NCI-H1048 (cell line): ENCODE measurements at regions not wholly inside any gene's neighbourhood (a gene's known extent, or its start where the extent isn't known, plus 50 kb on each side); places are given as distances from the start of the nearest gene placed in this dataset.
"Not testable (repeated sequence)": the region's sequence is repeated elsewhere in the genome, so short reads cannot be mapped to it uniquely, and the experiment has no call there.

Experiments
- DNase-seq: peaks from one replicate; lab custom pipeline; 2025; lab: John Stamatoyannopoulos, UW

GRCh38 chr16:29274055-29275035, 132.2 kb downstream of the NPIPB11 start:
- not testable (repeated sequence) for DNase-seq

- DNase-seq, result not testable (repeated sequence)
These were observed 133.0 kb downstream of the NPIPB11 start for GRCh38 chr16:29273298-29274054.

DNA sequence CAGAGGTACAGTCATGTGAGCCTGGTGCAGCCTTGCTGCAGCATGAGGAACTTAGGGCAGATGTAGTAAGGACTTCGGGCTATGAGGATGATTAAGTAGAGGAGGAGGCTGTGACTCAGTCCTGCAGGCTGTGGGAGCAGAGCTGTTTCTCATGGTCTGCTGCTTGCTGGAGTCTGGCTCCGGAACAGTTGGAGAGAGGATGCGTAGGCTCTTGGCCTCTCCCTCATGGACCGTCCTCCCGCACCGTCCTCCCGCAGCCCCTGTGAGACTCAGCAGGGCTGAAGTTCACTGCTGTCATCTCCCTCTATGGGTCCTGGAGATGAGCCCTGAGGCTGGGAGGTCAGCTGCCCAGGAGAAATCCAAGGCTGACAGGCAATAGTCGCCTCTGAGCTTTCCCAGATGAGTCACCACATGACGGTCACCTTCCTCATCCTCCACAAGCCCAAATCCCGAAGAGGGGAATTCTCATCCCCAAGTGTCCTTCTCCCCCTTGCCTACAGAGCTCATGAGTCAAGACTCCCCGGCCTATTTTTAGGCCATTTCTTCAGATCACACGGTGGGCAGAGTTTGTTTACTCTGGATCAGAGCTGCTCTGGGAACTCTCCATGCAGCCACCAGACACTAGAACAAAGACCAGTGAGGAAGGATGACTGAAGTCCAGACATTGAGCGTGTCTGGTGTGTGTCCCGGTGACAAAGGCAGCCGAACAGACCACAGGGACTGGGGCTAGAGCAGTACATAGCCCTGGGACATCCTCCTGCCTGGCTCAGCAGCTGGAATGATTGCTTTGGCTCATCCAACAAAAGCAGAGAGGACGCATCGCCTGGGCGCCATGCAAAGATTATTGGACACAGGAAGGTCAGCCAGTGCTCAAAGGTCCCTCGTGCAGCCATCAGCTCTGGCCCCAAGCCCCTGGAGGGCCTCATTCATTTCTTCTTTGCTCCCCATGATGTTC, 134.5 kb downstream of the NPIPB11 start:
- DNase-seq, result not testable (repeated sequence)

DNA sequence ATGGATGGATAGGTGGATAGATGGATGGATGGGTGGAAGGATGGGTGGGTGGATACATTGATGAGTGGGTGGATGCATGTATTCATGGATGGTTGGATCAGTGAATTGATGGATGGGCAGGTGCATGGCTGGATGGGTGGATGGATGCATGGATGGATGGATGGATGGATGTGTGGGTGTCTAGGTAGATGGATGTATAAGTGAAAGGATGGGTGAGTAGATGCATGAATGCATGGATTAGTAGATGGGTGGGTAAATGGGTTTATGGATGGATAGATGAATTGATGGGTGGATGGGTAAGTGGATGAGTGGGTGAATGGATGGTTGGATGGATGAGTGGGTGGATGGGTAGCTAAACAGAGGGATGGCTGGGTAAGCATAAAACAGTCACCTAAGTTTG, 135.6 kb downstream of the NPIPB11 start:
- DNase-seq, result not testable (repeated sequence)

DNA sequence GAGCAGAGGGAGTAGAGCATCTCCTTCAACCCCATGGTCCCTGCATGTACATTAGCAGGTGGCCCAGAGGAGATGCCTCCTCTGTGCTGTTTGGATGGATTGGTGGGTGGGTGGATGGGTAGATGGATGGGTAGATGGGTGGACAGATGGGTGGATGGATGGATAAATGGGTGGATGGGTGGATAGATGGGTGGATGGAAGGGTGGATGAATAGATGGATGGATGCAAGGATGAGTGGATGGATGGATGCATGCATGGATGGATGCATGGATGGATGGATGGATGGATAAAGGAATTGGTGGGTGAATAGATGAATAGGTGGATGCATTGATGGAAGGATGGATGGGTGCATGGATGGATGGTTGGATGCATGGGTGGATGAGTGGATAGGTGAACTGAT, 136.5 kb downstream of the NPIPB11 start:
- not testable (repeated sequence) for DNase-seq

- not testable (repeated sequence) for DNase-seq
These were observed 137.2 kb downstream of the NPIPB11 start for GRCh38 chr16:29269192-29269811.

DNA sequence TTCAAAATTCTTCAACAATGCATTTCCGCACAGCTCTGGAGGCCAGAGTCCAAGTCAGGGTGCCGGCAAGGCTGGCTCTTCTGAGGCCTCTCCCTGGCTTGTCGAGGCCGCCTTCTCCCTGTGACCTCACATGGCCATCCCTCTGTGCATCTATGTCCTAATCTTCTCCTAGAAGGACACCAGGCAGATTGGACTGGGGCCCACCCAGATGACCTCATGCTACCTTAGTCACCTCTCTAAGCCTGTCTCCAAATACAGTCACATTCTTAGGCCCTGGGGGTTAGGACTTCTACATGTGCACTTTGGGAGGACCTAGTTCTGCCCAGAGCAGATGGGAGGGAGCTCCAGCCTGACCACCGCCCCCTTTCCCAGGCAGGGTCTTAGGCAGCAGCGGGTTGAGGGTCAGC, 137.7 kb downstream of the NPIPB11 start:
- not testable (repeated sequence) for DNase-seq

DNA sequence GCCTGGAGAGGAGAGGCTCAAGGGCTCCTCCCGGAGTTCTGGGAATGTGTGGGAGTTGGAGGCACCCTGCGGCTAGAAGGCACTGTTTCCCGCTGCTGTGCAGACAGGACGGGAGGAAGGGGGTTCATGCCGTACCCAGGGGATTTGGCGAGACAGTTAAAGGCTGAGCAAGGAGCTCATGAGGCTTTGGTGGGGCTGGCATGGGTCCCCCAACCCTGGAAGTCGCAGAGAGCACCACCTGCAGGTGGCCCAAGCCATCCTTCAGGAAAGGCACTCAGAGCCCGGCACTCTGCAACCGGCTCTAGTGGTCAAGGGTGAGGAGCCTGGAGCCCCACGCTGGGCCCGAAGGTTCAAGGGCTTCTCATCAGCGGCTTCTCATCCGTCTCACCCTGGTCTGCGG, 138.2 kb downstream of the NPIPB11 start:
- not testable (repeated sequence) for DNase-seq

DNA sequence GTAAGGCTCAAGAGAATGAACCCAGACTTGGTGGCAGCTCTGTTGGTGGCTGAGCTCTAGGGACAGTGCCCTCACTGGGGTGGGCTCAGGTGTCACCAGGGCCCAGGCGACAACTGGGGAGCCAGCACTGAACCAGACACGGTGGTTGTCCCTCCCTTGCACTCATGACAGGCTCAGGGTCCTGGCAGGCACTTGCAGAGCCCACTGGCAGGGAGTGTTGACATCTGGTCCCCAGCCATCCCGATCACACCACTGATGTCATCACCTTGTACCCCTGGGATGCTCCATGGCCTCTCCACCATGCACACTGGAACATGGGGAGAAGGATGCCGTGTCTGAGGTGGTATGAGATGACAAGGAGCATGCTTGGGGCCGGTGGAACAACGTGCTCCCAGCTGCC, 138.6 kb downstream of the NPIPB11 start:
- DNase-seq, result not testable (repeated sequence)

GRCh38 chr16:29267055-29267619, 139.4 kb downstream of the NPIPB11 start:
- not testable (repeated sequence) for DNase-seq

GRCh38 chr16:29266612-29267011, 139.9 kb downstream of the NPIPB11 start:
- DNase-seq, result not testable (repeated sequence)

DNA sequence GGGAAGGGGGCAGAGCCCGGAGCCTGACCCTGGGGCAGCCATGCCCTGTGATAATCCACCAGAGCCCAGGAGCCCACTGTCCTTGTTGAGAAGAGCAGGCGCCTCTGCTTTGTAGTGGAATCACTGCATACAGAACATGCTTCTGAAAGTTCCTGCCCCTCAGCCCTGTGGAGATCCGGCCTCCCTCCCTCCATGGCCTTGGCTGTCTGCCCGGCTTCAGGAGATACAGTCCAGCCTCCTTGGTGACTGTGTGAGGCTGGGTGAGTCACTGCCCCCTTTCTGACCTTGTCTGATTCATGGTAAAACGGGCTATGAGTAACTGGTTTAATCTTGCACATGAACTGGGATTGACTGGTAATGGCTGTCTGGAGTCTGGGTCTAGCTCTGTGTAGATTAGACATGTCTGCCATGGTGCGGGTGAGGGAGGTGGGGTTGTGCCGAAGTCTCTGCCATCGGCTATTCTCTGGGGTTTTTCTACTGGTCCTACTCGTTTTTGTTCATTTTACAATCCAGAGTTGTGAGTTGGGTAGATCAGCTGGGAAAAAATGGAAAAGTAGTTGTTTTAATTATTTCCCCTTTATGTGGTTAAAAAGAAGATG, 141.2 kb downstream of the NPIPB11 start:
- DNase-seq, result not testable (repeated sequence)

GRCh38 chr16:29264080-29264837, 142.3 kb downstream of the NPIPB11 start:
- not testable (repeated sequence) for DNase-seq

DNA sequence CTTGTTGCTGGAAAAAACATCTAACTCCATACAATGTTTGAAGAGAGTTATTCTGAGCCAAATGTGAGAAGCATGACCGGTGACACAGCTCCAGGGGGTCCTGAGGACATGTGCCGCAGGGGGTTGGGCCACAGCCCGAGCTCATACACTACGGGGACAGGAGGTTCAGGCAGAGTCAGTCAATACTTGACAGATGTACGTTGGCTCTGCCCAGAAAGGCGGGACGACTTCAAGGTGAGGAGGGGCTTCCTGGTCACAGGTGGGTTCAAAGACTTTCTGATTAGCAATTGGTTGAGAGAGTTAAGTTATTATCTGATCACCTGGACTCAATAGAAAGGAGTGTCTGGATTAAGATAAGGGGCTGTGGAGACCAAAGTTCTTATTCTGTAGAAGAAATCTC, 143.8 kb downstream of the NPIPB11 start:
- DNase-seq, result not testable (repeated sequence)

GRCh38 chr16:29261427-29262248, 144.9 kb downstream of the NPIPB11 start:
- DNase-seq, result not testable (repeated sequence)

- DNase-seq, result not testable (repeated sequence)
These were observed 145.7 kb downstream of the NPIPB11 start for GRCh38 chr16:29260683-29261426.

- not testable (repeated sequence) for DNase-seq
These were observed 146.7 kb downstream of the NPIPB11 start for GRCh38 chr16:29259635-29260457.
